ENCODE measurements at regions not wholly inside any gene's neighbourhood (a gene's known extent, or its start where the extent isn't known, plus 50 kb on each side); places are given as distances from the start of the nearest gene placed in this dataset.
"Not testable (repeated sequence)": the region's sequence is repeated elsewhere in the genome, so short reads cannot be mapped to it uniquely, and the experiment has no call there.

- no peak for DNase-seq (ENCODE audit: low spot score)
Observed at GRCh38 chr12:75759196-75759595, 247.8 kb upstream of the KRR1 start.

DNA sequence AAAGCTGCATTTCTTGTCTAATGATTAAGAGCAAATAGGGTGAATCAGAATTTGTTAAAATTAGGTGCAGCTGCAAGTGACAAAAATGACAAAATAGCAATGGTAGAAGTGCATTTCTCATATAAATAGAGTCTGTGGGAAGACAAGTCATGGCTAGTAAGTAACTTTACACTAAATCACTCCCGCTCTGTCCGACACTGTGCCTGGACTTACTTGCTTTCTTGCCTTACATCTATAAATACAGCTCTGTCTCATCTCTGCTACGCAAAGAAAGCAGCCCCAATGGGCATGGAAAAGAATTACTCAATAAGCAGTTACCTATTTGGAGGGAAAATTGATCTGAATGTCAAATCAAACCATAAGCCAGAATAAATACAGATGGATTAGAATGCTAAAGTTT lies 245.4 kb upstream of the KRR1 start:
- no peak for DNase-seq (ENCODE audit: low spot score)

DNA sequence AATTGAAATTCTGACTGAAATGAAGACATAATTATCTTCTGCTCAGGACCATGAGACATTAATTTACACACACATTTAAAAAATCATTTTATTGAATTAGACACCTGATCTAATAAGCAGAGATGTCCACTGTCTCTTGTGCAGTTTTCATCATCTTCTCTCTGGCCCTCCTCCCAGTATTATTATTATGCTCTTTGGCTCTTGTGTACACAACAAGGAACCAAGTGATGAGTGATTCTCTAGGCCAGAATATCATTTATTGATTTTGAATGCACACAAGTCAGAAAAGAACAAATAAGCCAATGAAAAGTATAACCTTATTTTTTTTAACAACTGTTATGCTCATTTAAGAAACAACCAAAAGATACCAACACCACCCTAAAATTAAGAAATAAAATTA lies 244.7 kb upstream of the KRR1 start:
- DNase-seq (ENCODE audit: low spot score), result no peak

DNA sequence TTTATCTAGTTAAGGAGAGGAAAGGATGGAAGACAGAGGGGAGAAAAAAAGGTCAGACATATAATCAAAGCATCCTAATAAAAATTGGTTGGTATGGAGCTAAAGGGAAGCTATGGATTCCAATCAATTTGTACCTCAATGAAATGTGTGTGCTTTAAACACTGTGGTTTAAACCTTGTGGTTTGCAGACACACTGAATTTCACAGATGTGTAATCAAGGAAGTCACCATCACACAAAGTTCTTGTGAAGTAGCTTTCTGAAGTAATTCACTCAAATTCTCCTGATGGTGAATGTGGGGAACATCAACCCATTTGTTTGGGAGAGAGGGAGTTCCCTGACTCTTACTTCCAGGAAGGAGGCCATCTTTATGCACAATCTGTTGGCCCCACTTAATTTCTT lies 243.3 kb upstream of the KRR1 start:
- no peak for DNase-seq (ENCODE audit: low spot score)

GRCh38 chr12:75754141-75754540 lies 242.7 kb upstream of the KRR1 start:
- no peak for DNase-seq (ENCODE audit: low spot score)

DNA sequence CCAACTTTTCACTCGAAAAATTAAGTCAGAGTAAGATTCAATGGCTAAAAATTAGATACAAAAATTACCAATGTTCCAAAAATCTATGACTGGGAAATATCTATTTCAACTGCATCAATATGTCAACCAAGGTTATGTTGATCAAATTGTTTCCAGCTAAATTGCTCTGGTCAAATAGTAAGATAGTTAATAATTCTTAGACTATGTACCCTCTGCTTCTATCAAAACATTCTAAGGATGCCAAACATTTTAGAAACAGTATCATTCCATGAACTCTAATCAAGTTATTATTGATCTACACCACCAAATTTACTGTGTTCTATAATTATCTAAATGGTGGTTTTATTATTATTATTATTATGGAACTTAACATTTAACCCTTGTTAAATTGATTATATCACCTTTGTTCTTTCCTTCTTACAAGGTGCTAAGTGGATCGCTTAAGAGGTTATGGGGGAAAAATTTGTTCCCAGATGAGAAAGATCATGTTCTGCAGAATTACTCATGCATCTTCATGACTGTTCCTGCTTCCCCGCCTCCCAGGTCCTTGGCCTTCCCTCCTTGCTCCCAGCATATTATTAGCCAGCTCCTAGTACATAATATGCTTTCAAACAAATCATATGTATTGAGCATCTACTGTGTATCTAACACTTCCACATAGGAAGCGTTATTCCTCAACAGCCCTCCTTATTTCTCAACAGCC lies 240.5 kb upstream of the KRR1 start:
- no peak for DNase-seq (ENCODE audit: low spot score)

DNA sequence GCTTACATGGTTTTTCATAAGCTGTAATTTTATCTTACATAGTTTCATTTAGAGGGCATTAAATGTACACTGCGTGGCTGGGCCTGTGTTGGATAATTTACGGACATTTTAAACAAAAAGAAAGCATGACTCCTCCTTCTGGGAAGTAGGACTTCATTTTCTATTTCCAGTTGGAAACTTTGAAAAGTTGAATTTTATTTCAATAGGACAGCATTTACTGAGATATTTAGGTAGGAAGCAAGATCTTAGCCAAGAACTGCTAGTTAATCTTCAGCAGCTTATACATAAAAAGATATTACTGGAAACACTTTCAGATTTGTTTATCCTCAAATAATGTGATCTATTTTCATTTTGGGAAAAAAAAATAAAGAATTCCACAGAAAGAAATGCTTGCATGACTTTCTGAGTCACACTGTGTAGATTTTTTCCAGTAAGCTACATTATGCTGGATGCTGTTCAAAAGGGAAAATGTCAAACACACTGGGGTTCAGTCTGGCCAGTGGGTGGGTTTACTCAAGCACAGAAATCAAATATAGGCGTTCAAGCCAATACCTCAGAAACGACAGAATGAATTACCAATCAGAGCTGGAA lies 239.4 kb upstream of the KRR1 start:
- no peak for DNase-seq (ENCODE audit: low spot score)

DNA sequence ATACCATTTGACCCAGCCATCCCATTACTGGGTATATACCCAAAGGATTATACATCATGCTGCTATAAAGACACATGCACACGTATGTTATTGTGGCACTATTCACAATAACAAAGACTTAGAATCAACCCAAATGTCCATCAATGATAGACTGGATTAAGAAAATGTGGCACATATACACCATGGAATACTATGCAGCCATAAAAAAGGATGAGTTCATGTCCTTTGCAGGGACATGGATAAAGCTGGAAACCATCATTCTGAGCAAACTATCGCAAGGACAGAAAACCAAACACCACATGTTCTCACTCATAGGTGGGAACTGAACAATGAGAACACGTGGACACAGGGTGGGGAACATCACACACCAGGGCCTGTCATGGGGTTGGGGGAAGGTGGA lies 237.6 kb upstream of the KRR1 start:
- not testable (repeated sequence) for DNase-seq (ENCODE audit: low spot score)

- no peak for DNase-seq (ENCODE audit: low spot score)
Observed at GRCh38 chr12:75748136-75748535, 236.7 kb upstream of the KRR1 start.

- no peak for DNase-seq (ENCODE audit: low spot score)
Observed at GRCh38 chr12:75747572-75748021, 236.2 kb upstream of the KRR1 start.

GRCh38 chr12:75746621-75747020 lies 235.2 kb upstream of the KRR1 start:
- DNase-seq (ENCODE audit: low spot score), result no peak

DNA sequence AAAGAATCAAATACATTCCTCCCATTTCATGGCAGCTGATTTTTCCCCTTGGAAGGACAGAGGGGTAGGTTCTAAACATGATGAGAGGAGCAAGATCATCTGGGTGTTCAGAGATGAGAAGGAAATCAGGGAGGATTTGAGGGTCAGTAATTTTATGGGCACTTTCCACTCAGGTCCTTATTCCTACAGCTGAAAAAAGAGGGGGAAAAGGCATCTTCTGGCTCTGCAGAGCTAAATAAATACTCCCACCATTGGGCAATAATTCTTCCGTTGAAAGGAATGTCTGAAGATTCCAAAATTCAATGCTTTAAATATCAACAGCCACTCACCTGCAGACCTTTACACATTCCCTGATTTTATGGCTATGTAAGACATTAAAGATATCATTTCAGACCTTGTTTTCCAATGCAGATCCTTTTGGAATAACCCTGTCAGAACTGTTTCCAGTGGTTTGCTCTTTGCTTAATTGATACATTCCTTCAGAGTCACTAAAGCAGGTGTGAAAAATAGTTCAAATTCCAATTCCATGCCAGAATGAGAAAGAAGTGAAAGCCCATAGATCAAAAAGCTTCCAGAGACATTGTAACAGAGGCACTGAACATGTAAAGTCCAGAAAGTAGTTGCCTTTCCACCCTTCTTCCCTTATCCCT lies 233.3 kb upstream of the KRR1 start:
- no peak for DNase-seq (ENCODE audit: low spot score)

GRCh38 chr12:75742961-75743360 lies 231.6 kb upstream of the KRR1 start:
- DNase-seq (ENCODE audit: low spot score), result no peak

GRCh38 chr12:75742048-75742447 lies 230.6 kb upstream of the KRR1 start:
- DNase-seq (ENCODE audit: low spot score), result no peak

DNA sequence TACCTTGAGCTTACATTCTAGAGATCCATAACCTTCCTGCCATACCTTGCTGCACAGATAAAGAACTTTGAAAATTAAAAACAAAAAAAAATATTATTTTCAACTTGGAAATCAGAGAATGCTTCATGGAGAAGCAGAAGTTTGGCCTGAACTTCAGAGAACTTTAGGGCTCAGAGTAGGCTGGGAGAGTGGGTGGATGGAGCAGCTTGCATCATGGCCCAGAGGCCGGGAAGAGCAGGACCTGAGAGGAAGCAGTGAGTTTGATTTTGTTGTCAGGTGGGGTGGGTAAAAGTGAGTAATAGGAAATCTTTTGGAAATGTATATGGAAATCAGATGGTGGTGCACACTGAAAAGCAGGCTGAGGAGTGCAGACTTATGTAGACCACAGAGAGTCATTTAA lies 228.5 kb upstream of the KRR1 start:
- DNase-seq (ENCODE audit: low spot score), result no peak

DNA sequence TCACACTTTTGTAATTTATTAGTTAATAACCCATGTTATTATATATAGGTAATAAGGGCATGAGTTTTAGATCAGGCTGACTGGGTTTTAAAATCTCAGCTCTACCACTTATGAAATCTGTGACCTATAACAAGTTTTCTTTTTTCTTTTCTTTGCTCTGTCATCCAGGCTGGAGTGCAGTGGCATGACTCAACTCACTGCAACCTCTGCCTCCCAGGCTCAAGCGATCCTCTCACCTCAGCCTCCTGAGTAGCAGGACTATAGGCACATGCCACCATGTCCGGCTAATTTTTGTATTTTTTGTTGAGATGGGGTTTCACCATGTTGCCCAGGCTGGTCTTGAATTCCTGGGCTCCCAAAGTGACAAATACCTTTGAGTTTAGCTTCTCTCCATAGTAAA lies 227.7 kb upstream of the KRR1 start:
- not testable (repeated sequence) for DNase-seq (ENCODE audit: low spot score)

DNA sequence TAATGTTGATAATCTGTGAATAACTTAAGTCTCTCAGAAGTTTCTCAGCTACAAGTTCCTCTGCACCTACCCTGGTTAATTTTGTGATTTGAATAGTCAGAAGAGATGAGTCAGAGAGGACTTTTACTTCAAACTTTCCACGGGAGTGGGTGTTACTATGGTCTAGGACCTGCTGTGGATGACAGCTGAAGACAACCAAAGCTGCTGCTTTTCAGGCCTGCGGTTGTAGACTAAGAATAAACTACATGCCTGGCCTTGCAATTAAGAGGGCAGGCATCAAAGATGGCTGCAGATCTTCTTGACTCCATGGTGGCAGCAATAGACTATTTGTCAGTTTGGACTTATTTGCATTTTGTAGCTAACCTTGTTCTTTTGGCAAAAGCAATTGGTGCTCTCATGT lies 227.1 kb upstream of the KRR1 start:
- peak; percentile 8 for DNase-seq (ENCODE audit: low spot score)

- DNase-seq (ENCODE audit: low spot score), result no peak
Observed at GRCh38 chr12:75735853-75736252, 224.4 kb upstream of the KRR1 start.

GRCh38 chr12:75728826-75729225 lies 217.4 kb upstream of the KRR1 start:
- no peak for DNase-seq (ENCODE audit: low spot score)

GRCh38 chr12:75727577-75727976 lies 216.2 kb upstream of the KRR1 start:
- DNase-seq (ENCODE audit: low spot score), result no peak

GRCh38 chr12:75725521-75726111 lies 214.2 kb upstream of the KRR1 start:
- no peak for DNase-seq (ENCODE audit: low spot score)

DNA sequence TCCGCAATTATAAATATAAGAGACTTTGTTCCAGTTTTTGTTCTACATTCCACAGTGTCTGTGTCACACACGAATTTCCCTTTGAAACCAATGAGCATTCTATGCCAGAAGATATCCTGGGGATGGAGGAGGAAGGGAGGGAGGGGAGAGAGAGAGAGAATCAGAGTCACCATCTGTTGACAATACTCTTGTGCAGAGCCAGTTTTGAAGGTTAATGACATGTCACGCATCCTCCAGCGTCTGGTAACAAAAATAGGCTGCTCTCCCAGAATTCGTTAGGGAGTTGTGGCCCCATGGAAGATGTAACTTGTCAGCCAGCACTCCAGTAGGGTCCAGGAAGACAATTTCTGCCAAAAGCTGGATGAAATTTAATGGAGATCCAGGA lies 213.5 kb upstream of the KRR1 start:
- DNase-seq (ENCODE audit: low spot score), result no peak

DNA sequence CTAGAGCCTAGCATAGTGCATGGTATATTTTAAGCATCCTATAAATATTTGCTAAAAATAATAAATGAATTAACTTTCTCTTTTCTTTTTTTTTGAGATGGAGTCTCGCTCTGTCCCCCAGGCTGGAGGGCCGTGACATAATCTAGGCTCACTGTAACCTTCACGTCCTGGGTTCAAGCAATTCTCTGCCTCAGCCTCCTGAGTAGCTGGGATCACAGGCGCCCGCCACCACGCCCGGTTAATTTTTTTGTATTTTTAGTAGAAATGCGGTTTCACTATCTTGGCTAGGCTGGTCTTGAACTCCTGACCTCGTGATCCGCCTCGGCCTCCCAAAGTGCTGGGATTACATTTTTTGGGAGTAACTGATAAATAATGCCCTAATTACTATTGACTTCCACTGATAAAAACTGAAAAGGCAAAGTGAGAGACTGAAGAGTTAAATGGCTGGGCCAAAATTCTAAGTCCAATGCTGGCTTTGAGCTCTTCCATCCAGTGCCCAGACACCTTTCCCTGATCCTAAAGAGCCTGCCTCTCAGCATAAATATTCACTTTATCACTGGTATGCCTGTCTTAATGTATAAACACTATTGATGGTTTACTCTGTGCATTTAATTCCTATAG lies 213.0 kb upstream of the KRR1 start:
- DNase-seq (ENCODE audit: low spot score), result no peak
